ENCODE measurements at regions not wholly inside any gene's neighbourhood (a gene's known extent, or its start where the extent isn't known, plus 50 kb on each side); places are given as distances from the start of the nearest gene placed in this dataset.

- no peak for TF ChIP-seq POLR2A (IDR thresholded peaks at IDR 0.05)
- TF ChIP-seq CTCF (IDR thresholded peaks at IDR 0.05): no peak
- Histone ChIP-seq H3K4me3 (no peak overlapping the region), H3K27me3 (no peaks in the 10 kb centered on the region), H3K27ac (no peak overlapping the region), H3K4me1 (no peaks in the 10 kb centered on the region), H3K9me3 (no peaks in the 10 kb centered on the region), H3K36me3 (no peaks in the 10 kb centered on the region)
- DNase-seq: peak in 1 of 3 donors; percentile 9
Observed at GRCh38 chr22:44578516-44579230, 80.6 kb upstream of the RTL6 start.

- Histone ChIP-seq H3K4me1 (no peaks in the 10 kb centered on the region), H3K27ac (no peak overlapping the region), H3K4me3 (no peak overlapping the region), H3K27me3 (no peaks in the 10 kb centered on the region), H3K36me3 (no peaks in the 10 kb centered on the region), H3K9me3 (no peaks in the 10 kb centered on the region)
- TF ChIP-seq CTCF (IDR thresholded peaks at IDR 0.05): no peak
- TF ChIP-seq POLR2A (IDR thresholded peaks at IDR 0.05): no peak
- peak in 1 of 3 donors; percentile 31 for DNase-seq
Observed at GRCh38 chr22:44578110-44578457, 80.1 kb upstream of the RTL6 start.

GRCh38 chr22:44577391-44578109, 79.5 kb upstream of the RTL6 start:
- peak in 2 of 3 donors; percentile 18 to 34 for DNase-seq
- TF ChIP-seq POLR2A (IDR thresholded peaks at IDR 0.05) (no peak), CTCF (IDR thresholded peaks at IDR 0.05) (no peak)

GRCh38 chr22:44576311-44577260, 78.6 kb upstream of the RTL6 start:
- Histone ChIP-seq H3K36me3 (no peaks in the 10 kb centered on the region), H3K4me3 (no peak overlapping the region), H3K27ac (no peak overlapping the region), H3K27me3 (no peaks in the 10 kb centered on the region), H3K4me1 (no peaks in the 10 kb centered on the region), H3K9me3 (no peaks in the 10 kb centered on the region)
- peak in 2 of 3 donors; percentile 33 to 34 for DNase-seq
- TF ChIP-seq POLR2A (IDR thresholded peaks at IDR 0.05) (no peak), CTCF (IDR thresholded peaks at IDR 0.05) (no peak)

More at GRCh38 chr22:44577391-44578109, 79.5 kb upstream of the RTL6 start:
- Histone ChIP-seq H3K27ac (no peak overlapping the region), H3K9me3 (no peaks in the 10 kb centered on the region), H3K4me1 (no peaks in the 10 kb centered on the region), H3K36me3 (no peaks in the 10 kb centered on the region), H3K4me3 (no peak overlapping the region), H3K27me3 (no peaks in the 10 kb centered on the region)

- Histone ChIP-seq H3K9me3 (no peaks in the 10 kb centered on the region), H3K27me3 (no peaks in the 10 kb centered on the region), H3K4me3 (no peak overlapping the region), H3K27ac (no peak overlapping the region), H3K36me3 (no peaks in the 10 kb centered on the region), H3K4me1 (no peaks in the 10 kb centered on the region)
- peak in 2 of 3 donors; percentile 13 to 21 for DNase-seq
- TF ChIP-seq POLR2A (IDR thresholded peaks at IDR 0.05): no peak
- TF ChIP-seq CTCF (IDR thresholded peaks at IDR 0.05): no peak
Observed at GRCh38 chr22:44575381-44576268, 77.6 kb upstream of the RTL6 start.

All from Peyer's patch (tissue), 4 donors.